H1 (cell line): ENCODE measurements at regions not wholly inside any gene's neighbourhood (a gene's known extent, or its start where the extent isn't known, plus 50 kb on each side); places are given as distances from the start of the nearest gene placed in this dataset.

ENCODE experiments used
- CTCF ChIA-PET: fragments of 300-600 bp; sonication (Branson Sonifier 250); formaldehyde crosslinking; loops from one replicate; lab custom pipeline; 2021; ENCODE audit not compliant: partially characterized antibody; lab: Charles Lee
- POLR2A ChIA-PET: fragments of 300-600 bp; sonication (Branson Sonifier 250); formaldehyde crosslinking; loops from one replicate; lab custom pipeline; 2021; ENCODE audit warnings: inconsistent platforms; ENCODE audit not compliant: partially characterized antibody; lab: Charles Lee
- DNase-seq, 2 experiments: peaks; one replicate each; pipeline versions ENCODE4 v3.0.0 to v3.0.0-alpha.2; 2010 to 2022; ENCODE audit warnings: low spot score in 2 of 2, low read depth in 1 of 2, mixed read lengths in 1 of 2
- FAIRE-seq: peaks from 2 replicates; lab custom pipeline; 2011; peaks lifted over from hg19 to GRCh38; lab: Jason Lieb, UNC
- H2AFZ ChIP-seq: 2 replicates; pipeline ENCODE4 v1.8.1; 2012; ENCODE audit warnings: low read length, inconsistent platforms
- H2AK5ac ChIP-seq: 2 replicates; pipeline ENCODE4 v1.6.1; 2013; ENCODE audit warnings: low read depth, low read length
- H2BK120ac ChIP-seq: replicated peaks from 2 replicates; pipeline ENCODE3; 2013; ENCODE audit warnings: low read depth, low read length, inconsistent platforms
- H2BK12ac ChIP-seq: 2 replicates; pipeline ENCODE4 v1.6.1; 2013; ENCODE audit warnings: low read depth, low read length
- H2BK15ac ChIP-seq: 2 replicates; pipeline ENCODE4 v1.6.1; 2013; ENCODE audit warnings: low read length
- H2BK20ac ChIP-seq: 2 replicates; pipeline ENCODE4 v1.6.1; 2013; ENCODE audit warnings: low read length
- H2BK5ac ChIP-seq: 2 replicates; pipeline ENCODE4 v1.6.1; 2013; ENCODE audit warnings: low read depth, low read length
- H3K14ac ChIP-seq: 2 replicates; pipeline ENCODE4 v1.6.1; 2013; ENCODE audit warnings: inconsistent platforms; ENCODE audit not compliant: insufficient read length
- H3K18ac ChIP-seq: 2 replicates; pipeline ENCODE4 v1.6.1; 2013; ENCODE audit warnings: low read length; ENCODE audit errors: extremely low read depth
- H3K23ac ChIP-seq: 2 replicates; pipeline ENCODE4 v1.6.1; 2013; ENCODE audit warnings: inconsistent platforms; ENCODE audit not compliant: insufficient read length
- H3K23me2 ChIP-seq: 2 replicates; pipeline ENCODE4 v1.6.1; 2013; ENCODE audit warnings: low read depth, low read length
- H3K27ac ChIP-seq: 2 replicates; pipeline ENCODE4 v1.6.1; 2011; ENCODE audit warnings: low read depth, low read length, inconsistent platforms
- H3K27me3 ChIP-seq, 4 experiments: replicated peaks in 1 of 4; 1 replicate in 1 of 4; 2 replicates in 3 of 4; pipeline versions ENCODE4 v1.6.1 to v1.8.1; 2011 to 2013; ENCODE audit warnings: low read length in 3 of 4, mild to moderate bottlenecking in 3 of 4, inconsistent platforms in 2 of 4, mixed read lengths in 2 of 4, moderate library complexity in 1 of 4; ENCODE audit not compliant: control insufficient read depth in 3 of 4, insufficient read depth in 3 of 4; ENCODE audit errors: extremely low read depth in 1 of 4
- H3K36me3 ChIP-seq, 4 experiments: 2 replicates each; pipeline versions ENCODE4 v1.6.1 to v1.8.1; 2011 to 2013; ENCODE audit warnings: mild to moderate bottlenecking in 4 of 4, low read length in 3 of 4, moderate library complexity in 2 of 4, control low read depth in 1 of 4, inconsistent platforms in 1 of 4; ENCODE audit not compliant: insufficient read depth in 4 of 4, control insufficient read depth in 2 of 4
- H3K4ac ChIP-seq: replicated peaks from 2 replicates; pipeline ENCODE3; 2013; ENCODE audit warnings: low read length, low read depth, mixed read lengths, inconsistent platforms; ENCODE audit not compliant: insufficient read length
- H3K4me1 ChIP-seq, 4 experiments: replicated peaks in 1 of 4; 1 replicate in 1 of 4; 2 replicates in 3 of 4; pipeline versions ENCODE4 v1.6.1 to v1.8.1; 2011 to 2013; ENCODE audit warnings: low read length in 3 of 4, inconsistent platforms in 2 of 4, mixed read lengths in 1 of 4; ENCODE audit not compliant: insufficient read depth in 4 of 4, control insufficient read depth in 3 of 4
- H3K4me2 ChIP-seq, 2 experiments: 2 replicates each; pipeline versions ENCODE4 v1.6.1 to v1.8.1; 2011 to 2013; ENCODE audit warnings: low read depth in 2 of 2, low read length in 2 of 2, control low read depth in 1 of 2, inconsistent platforms in 1 of 2, mild to moderate bottlenecking in 1 of 2; ENCODE audit not compliant: insufficient read depth in 1 of 2
- H3K4me3 ChIP-seq, 4 experiments: fragments of 200-600, 300-600 bp in 1 of 4; sonication (generic), shearing (Covaris generic), sonication (Bioruptor Twin) in 1 of 4; 2 replicates each; pipeline versions ENCODE4 v1.5.1 to v1.8.1; 2011 to 2016; ENCODE audit warnings: low read length in 4 of 4, low read depth in 3 of 4, control low read depth in 2 of 4, inconsistent platforms in 2 of 4, mild to moderate bottlenecking in 2 of 4, mixed read lengths in 1 of 4, moderate library complexity in 1 of 4; ENCODE audit not compliant: insufficient read depth in 2 of 4; ENCODE audit errors: extremely low read depth in 1 of 4
- H3K56ac ChIP-seq: replicated peaks from 2 replicates; pipeline ENCODE3; 2013; ENCODE audit warnings: low read depth, mild to moderate bottlenecking, mixed read lengths, low read length, inconsistent platforms; ENCODE audit not compliant: insufficient read length
- H3K79me1 ChIP-seq: 2 replicates; pipeline ENCODE4 v1.6.1; 2013; ENCODE audit warnings: low read depth, low read length, control low read depth
- H3K79me2 ChIP-seq, 2 experiments: 2 replicates each; pipeline versions ENCODE4 v1.6.1 to v1.8.1; 2012 to 2013; ENCODE audit warnings: low read length in 2 of 2, mild to moderate bottlenecking in 2 of 2, inconsistent platforms in 1 of 2; ENCODE audit not compliant: insufficient read depth in 2 of 2, control insufficient read depth in 1 of 2
- H3K9ac ChIP-seq, 4 experiments: replicated peaks in 1 of 4; 1 replicate in 1 of 4; 2 replicates in 3 of 4; pipeline versions ENCODE4 v1.6.1 to v1.8.1; 2011 to 2013; ENCODE audit warnings: low read depth in 3 of 4, low read length in 3 of 4, control low read depth in 2 of 4, mild to moderate bottlenecking in 2 of 4, moderate library complexity in 2 of 4, inconsistent platforms in 1 of 4; ENCODE audit errors: extremely low read depth in 1 of 4
- H3K9me3 ChIP-seq, 2 experiments: 2 replicates each; pipeline versions ENCODE4 v1.6.1 to v1.8.1; 2012 to 2013; ENCODE audit warnings: mild to moderate bottlenecking in 2 of 2, moderate library complexity in 2 of 2, control low read depth in 1 of 2, inconsistent platforms in 1 of 2, low read depth in 1 of 2, low read length in 1 of 2, mixed read lengths in 1 of 2; ENCODE audit not compliant: insufficient read depth in 2 of 2
- H4K20me1 ChIP-seq, 2 experiments: replicated peaks in 1 of 2; 2 replicates each; pipeline versions ENCODE3 to v1.8.1; 2011 to 2013; ENCODE audit warnings: inconsistent platforms in 2 of 2, low read length in 2 of 2, mild to moderate bottlenecking in 1 of 2; ENCODE audit not compliant: insufficient read depth in 2 of 2, control insufficient read depth in 1 of 2
- H4K5ac ChIP-seq: 2 replicates; pipeline ENCODE4 v1.6.1; 2013; ENCODE audit warnings: low read length, low read depth, mixed read lengths, inconsistent platforms; ENCODE audit not compliant: insufficient read length
- H4K8ac ChIP-seq: 2 replicates; pipeline ENCODE4 v1.8.0; 2013; ENCODE audit warnings: mild to moderate bottlenecking, moderate library complexity, low read length, inconsistent platforms; ENCODE audit not compliant: insufficient read depth; ENCODE audit errors: extremely low read depth
- H4K91ac ChIP-seq: replicated peaks from 2 replicates; pipeline ENCODE3; 2013; ENCODE audit warnings: low read length, mixed read lengths, inconsistent platforms; ENCODE audit not compliant: insufficient read length
- CEBPB ChIP-seq: IDR thresholded peaks from 2 replicates; pipeline ENCODE4 v1.6.1; 2012; ENCODE audit warnings: low read depth, low read length
- KDM1A ChIP-seq: fragments of 200-600, 300-600 bp; sonication (generic); IDR thresholded peaks from 2 replicates; pipeline ENCODE4 v1.7.1; 2016; ENCODE audit warnings: mild to moderate bottlenecking, low read length, borderline replicate concordance
- NRF1 ChIP-seq: IDR thresholded peaks from 2 replicates; pipeline ENCODE4 v1.6.1; 2011; ENCODE audit warnings: mild to moderate bottlenecking, low read depth, low read length, improper control_type of control experiment
- TAF1 ChIP-seq: IDR thresholded peaks from 2 replicates; pipeline ENCODE4 v1.6.1; 2011; ENCODE audit warnings: mild to moderate bottlenecking, low read depth, low read length
- WGBS, 2 experiments: shearing (Covaris generic) in 1 of 2; methylation state at CpG; one replicate each; pipeline versions ENCODE4 v1.1.6 to v1.1.7; 2013 to 2015; ENCODE audit warnings: low lambda C conversion rate in 2 of 2, mixed read lengths in 2 of 2, inconsistent platforms in 1 of 2, low coverage in 1 of 2, missing lambda C conversion rate in 1 of 2; ENCODE audit not compliant: insufficient replicate concordance in 2 of 2, insufficient coverage in 1 of 2, insufficient read length in 1 of 2; ENCODE audit errors: extremely low coverage in 1 of 2, missing lambda C conversion rate in 1 of 2; 5-methylcytosine and 5-hydroxymethylcytosine counted together

DNA sequence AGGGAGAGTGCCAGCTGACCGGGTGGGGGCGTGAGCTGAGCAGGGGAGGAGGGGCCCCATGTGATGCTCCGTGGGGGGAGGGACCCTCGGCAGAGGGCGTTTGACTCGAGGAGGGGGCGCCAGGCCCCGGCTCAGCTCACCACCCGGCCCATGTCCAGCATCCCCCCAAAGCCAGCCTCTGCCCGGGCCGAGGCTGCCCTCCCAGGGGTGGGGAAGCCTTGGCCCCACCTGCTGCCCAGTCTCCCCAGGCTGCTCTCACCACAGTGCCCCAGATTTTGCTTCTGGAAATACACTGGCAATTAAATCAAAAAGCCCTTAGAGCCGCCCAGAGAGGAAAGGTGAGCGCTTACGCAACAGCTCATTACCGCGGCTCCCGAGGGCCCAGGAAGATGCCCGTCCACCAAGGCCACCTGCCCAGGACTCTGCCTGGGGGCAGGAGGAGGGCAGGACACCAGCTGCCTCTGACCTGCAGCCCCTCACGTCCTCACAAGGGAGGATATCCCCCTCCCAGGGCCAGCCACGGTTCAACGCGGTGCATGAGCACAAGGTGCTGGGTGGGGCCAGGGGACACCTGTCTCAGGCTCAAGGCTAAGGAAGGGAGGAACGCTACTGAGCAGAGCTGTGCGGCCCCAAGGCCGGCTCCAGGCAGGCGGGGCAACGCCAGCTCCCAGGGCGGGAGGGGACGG, 70.0 kb upstream of the INPP5A start:
- POLR2A ChIA-PET = interaction anchor here (0.5 to 2.4 kb wide), 4 partner anchors 47 to 129 kb away, joined by 3 to 14 read pairs (median 4); no protein-coding TSS in a partner anchor
- Histone ChIP-seq H4K91ac (peak overlapping the region; percentile 5), H3K9me3 (no peaks in the 10 kb centered on the region), H3K4ac (no peak overlapping the region), H2BK120ac (no peak overlapping the region), H2BK12ac (peak overlapping the region; percentile 92; the same call in 1 of the 2 replicates), H4K5ac (no peak overlapping the region), H3K18ac (peak overlapping the region; percentile 87), H3K23me2 (peaks cover 3% of the 10 kb centered on the region; the same call in 1 of the 2 replicates), H3K79me2 (no peaks in the 10 kb centered on the region), H3K4me3 (peak overlapping the region in 2 of 4 experiments; percentile 14 to 45; a peak in 2 of 8 replicates), H3K79me1 (no peaks in the 10 kb centered on the region), H3K9ac (no peak overlapping the region), H3K27me3 (no peaks in the 10 kb centered on the region; a peak in 3 of 7 replicates), H2AFZ (peak overlapping the region; percentile 67; the same call in 1 of the 2 replicates), H4K20me1 (no peaks in the 10 kb centered on the region), H4K8ac (no peak overlapping the region; the same call in none of the 2 replicates), H3K23ac (no peak overlapping the region), H3K36me3 (no peaks in the 10 kb centered on the region), H3K4me1 (peaks cover 0 to 14% (median 8%) of the 10 kb centered on the region in 4 experiments; a peak in 6 of 7 replicates), H2AK5ac (no peak overlapping the region), H2BK15ac (0 out of 2 replicates have a peak overlapping the region, but pooled peaks have one; percentile 29), H2BK5ac (peak overlapping the region; percentile 66; the same call in 1 of the 2 replicates), H3K56ac (no peak overlapping the region), H3K4me2 (peak overlapping the region; percentile 34 to 62; a peak in 3 of 4 replicates), H3K27ac (no peak overlapping the region), H3K14ac (no peak overlapping the region), H2BK20ac (no peak overlapping the region)
- WGBS, 2 experiments = 75% methylated on average over 17 of the region's 29 CpGs; no CpG with 5 or more reads in 1 of the 2 experiments
- TF ChIP-seq KDM1A (no peak), NRF1 (no peak), CEBPB (peak; percentile 81), TAF1 (no peak)
- peak in 1 of 2 experiments; percentile 75 for DNase-seq
- CTCF ChIA-PET = interaction anchor here (0.7 to 10.0 kb wide), 11 partner anchors 9 to 764 kb away, joined by 3 to 88 read pairs (median 4); no protein-coding TSS in a partner anchor
- FAIRE-seq = no peak
